Activated naive CD8-positive, alpha-beta T cell treated with anti-CD3 and anti-CD28 coated beads for 36 hours (primary cell): ENCODE measurements at regions not wholly inside any gene's neighbourhood (a gene's known extent, or its start where the extent isn't known, plus 50 kb on each side); places are given as distances from the start of the nearest gene placed in this dataset.

ENCODE experiments used
- DNase-seq: peaks from one replicate; pipeline ENCODE4 v3.0.0; 2021
- H3K27ac Mint-ChIP-seq: one replicate; pipeline ENCODE4 v1.8.0; 2022; ENCODE audit warnings: mild to moderate bottlenecking, moderate library complexity, mixed read lengths
- H3K27me3 Mint-ChIP-seq: one replicate; pipeline ENCODE4 v1.8.0; 2022; ENCODE audit warnings: mild to moderate bottlenecking, mixed read lengths
- H3K36me3 Mint-ChIP-seq: one replicate; pipeline ENCODE4 v1.8.0; 2021; ENCODE audit warnings: mild to moderate bottlenecking, mixed read lengths
- H3K4me1 Mint-ChIP-seq: one replicate; pipeline ENCODE4 v1.8.0; 2021; ENCODE audit warnings: mixed read lengths
- H3K4me3 Mint-ChIP-seq: one replicate; pipeline ENCODE4 v1.8.0; 2022; ENCODE audit warnings: mild to moderate bottlenecking, moderate library complexity, mixed read lengths
- H3K9me3 Mint-ChIP-seq: one replicate; pipeline ENCODE4 v1.8.0; 2022; ENCODE audit warnings: mixed read lengths

DNA sequence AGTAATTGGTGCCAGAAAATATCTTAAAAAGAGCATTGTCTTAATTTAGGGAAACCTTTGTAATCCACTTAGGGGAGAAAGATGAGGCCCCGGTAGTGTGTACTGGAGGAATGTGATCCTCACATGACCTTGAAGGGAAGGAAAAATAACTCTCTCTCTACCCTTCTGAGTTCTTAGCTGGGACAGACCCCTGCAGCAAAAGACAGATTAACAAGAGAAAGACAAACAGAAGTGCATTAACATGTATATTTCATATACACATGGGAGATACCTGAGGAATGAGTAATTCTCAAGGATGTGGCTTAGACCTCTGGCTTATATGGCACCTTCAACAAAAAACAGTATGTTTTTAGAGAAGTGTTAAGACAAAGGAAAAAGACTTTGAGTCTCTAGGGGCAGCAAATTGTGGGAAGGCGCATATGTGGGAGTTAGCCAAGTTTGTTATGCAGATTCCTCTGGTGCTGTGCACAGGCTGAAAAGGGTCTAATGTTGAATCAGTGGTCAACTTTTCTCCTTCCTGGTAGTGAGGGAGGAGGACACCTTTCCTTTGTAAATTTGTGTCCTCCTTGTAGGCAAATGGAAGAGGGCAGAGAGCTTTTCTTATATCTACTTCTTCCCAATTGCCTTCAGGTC, 138.8 kb downstream of the LRRC70 start:
- DNase-seq, result no peak
- H3K36me3 Mint-ChIP-seq, result no peaks in the 10 kb centered on the region
- no peaks in the 10 kb centered on the region for H3K4me1 Mint-ChIP-seq
- no peak overlapping the region for H3K27ac Mint-ChIP-seq
- H3K4me3 Mint-ChIP-seq, result no peak overlapping the region
- H3K9me3 Mint-ChIP-seq, result no peaks in the 10 kb centered on the region
- H3K27me3 Mint-ChIP-seq, result peaks cover 11% of the 10 kb centered on the region

DNA sequence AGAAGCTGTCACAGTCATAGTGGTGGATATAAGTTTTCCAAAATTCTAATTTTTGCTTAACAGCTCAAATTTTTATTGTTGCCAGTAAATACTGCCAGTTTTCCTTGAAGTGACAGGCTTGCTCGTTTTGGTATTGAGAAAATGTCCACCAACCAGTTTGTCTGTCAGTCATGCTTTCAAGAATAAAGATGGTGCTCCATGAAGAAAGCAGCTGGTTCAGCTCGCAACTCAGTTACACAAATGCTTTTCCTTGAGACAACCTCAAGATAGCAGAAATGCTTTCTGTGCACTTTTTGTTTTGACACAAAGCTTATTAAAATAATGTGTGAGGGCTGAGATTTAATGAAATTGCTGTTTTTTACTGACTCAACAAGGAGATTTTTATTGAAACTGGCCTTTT, 135.7 kb downstream of the LRRC70 start:
- DNase-seq, result no peak
- Mint-ChIP-seq H3K4me1 (no peaks in the 10 kb centered on the region), H3K36me3 (no peaks in the 10 kb centered on the region), H3K9me3 (no peaks in the 10 kb centered on the region), H3K4me3 (no peak overlapping the region), H3K27me3 (peaks cover 4% of the 10 kb centered on the region), H3K27ac (no peak overlapping the region)

- Mint-ChIP-seq H3K9me3 (peaks cover 5% of the 10 kb centered on the region), H3K36me3 (no peaks in the 10 kb centered on the region), H3K27ac (no peak overlapping the region), H3K27me3 (no peaks in the 10 kb centered on the region), H3K4me3 (no peak overlapping the region), H3K4me1 (no peaks in the 10 kb centered on the region)
- no peak for DNase-seq
Measured at GRCh38 chr5:62708481-62709325, 130.1 kb downstream of the LRRC70 start.

DNA sequence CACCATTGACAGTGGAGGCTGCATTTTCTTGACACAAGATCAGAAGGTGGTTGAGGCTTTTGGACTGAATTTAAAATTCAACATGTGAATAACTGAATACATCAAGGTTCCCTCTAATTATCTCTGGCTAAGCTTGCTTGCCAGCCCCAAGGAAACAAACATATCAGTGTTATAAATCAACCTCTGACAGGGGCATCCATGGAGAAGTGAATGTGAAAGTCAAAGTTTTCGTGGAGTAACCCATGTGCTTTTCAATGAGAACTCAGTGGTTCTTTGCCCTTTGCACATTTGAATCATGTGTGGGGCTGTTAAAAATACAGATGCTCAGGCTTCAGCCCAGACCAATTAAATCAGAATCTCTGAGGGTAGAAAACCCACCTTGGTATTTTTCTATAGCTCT, 128.9 kb downstream of the LRRC70 start:
- Mint-ChIP-seq H3K27me3 (no peaks in the 10 kb centered on the region), H3K9me3 (peaks cover 5% of the 10 kb centered on the region), H3K27ac (no peak overlapping the region), H3K4me1 (no peaks in the 10 kb centered on the region), H3K36me3 (no peaks in the 10 kb centered on the region), H3K4me3 (no peak overlapping the region)
- no peak for DNase-seq

GRCh38 chr5:62707131-62707530, 128.5 kb downstream of the LRRC70 start:
- no peaks in the 10 kb centered on the region for H3K27me3 Mint-ChIP-seq
- H3K4me1 Mint-ChIP-seq, result no peaks in the 10 kb centered on the region
- H3K4me3 Mint-ChIP-seq, result no peak overlapping the region
- no peaks in the 10 kb centered on the region for H3K36me3 Mint-ChIP-seq
- peaks cover 5% of the 10 kb centered on the region for H3K9me3 Mint-ChIP-seq
- H3K27ac Mint-ChIP-seq, result no peak overlapping the region
- no peak for DNase-seq

DNA sequence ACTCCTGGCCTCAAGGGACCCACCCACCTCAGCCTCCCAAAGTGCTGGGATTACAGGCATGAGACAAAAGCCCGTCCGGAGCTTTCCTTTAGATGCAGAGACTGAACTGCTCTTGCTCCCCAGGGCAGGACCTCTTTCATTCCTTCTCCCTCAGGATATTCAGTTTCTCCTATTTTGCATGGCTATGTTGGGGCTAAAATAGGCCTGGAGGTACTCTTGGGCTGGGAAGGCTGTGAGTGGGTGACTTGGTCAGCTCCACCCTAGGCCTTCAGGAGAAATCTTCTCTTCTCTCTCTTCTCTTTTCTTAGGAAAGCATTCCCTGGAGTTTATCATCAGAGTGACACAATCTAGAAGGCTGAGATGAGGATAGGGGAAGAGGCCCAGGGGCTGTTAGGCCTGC, 126.4 kb downstream of the LRRC70 start:
- no peak overlapping the region for H3K4me3 Mint-ChIP-seq
- H3K36me3 Mint-ChIP-seq, result no peaks in the 10 kb centered on the region
- no peaks in the 10 kb centered on the region for H3K4me1 Mint-ChIP-seq
- no peaks in the 10 kb centered on the region for H3K27me3 Mint-ChIP-seq
- H3K27ac Mint-ChIP-seq, result no peak overlapping the region
- H3K9me3 Mint-ChIP-seq, result peaks cover 5% of the 10 kb centered on the region
- no peak for DNase-seq

DNA sequence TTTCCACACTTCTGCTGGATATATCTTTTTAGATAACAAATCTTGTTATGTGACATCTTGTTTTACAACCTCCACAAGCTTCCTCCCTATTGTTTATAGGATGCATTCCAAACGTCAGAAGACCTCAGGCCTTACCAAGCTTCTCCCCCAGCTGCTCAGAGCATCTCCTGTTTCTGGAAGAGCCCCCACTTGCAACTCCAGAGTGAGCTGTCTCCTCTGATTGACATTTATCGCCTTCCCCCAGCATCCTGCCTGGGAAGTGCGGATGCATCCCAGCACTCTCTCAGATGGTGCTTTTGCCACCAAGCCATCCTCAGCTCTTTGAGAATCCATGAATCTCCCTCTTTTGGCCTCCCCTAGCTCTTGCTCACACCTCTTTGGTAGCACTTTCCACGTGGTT, 123.5 kb downstream of the LRRC70 start:
- no peak for DNase-seq
- no peaks in the 10 kb centered on the region for H3K27me3 Mint-ChIP-seq
- no peaks in the 10 kb centered on the region for H3K36me3 Mint-ChIP-seq
- no peaks in the 10 kb centered on the region for H3K9me3 Mint-ChIP-seq
- H3K27ac Mint-ChIP-seq, result no peak overlapping the region
- no peaks in the 10 kb centered on the region for H3K4me1 Mint-ChIP-seq
- no peak overlapping the region for H3K4me3 Mint-ChIP-seq

DNA sequence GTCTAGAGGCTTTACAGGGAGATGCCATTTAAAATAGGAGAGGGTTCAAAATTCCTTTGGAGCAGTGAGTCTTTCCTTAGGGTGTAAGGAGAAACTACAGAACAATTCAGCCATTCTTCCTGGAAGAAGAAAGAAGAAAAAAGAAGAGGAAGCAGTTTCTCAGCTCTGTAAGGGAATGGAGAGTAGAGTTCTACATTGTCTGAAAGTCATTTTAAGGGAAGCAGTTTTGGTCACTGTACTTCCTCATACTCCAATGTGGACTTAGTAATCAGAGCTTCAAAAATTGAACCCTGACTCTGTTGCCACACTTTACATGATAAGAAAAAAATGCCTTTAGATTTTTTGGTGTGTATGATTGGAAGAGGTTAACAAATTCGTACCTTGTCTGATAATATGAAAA, 122.4 kb downstream of the LRRC70 start:
- Mint-ChIP-seq H3K36me3 (no peaks in the 10 kb centered on the region), H3K27ac (no peak overlapping the region), H3K9me3 (no peaks in the 10 kb centered on the region)

GRCh38 chr5:62698756-62699155, 120.1 kb downstream of the LRRC70 start:
- Mint-ChIP-seq H3K27me3 (no peaks in the 10 kb centered on the region), H3K36me3 (no peaks in the 10 kb centered on the region), H3K9me3 (no peaks in the 10 kb centered on the region), H3K4me1 (no peaks in the 10 kb centered on the region), H3K4me3 (no peak overlapping the region), H3K27ac (no peak overlapping the region)
- no peak for DNase-seq

More for the DNA sequence above, 122.4 kb downstream of the LRRC70 start:
- H3K27me3 Mint-ChIP-seq, result no peaks in the 10 kb centered on the region
- H3K4me3 Mint-ChIP-seq, result no peak overlapping the region
- DNase-seq, result no peak
- no peaks in the 10 kb centered on the region for H3K4me1 Mint-ChIP-seq

DNA sequence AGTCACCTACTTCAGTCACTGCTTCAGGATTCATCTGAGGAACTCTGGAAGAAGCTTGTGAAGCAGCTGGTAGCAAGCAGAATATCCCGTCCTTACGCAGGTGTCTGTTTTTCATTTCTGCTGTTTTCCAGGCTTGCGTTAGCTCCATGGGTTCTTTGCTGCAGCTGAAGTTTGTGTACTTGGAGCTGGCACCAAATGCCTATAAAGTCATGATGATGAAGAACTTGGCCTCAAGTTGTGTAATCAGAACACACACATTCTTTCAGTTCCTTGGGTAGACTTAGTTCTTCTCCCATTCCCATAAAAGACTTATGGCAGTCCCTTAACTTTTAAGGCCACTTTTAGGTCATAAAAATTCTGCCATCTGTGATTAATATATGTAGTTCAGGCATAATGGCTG, 116.7 kb downstream of the LRRC70 start:
- Mint-ChIP-seq H3K4me3 (no peak overlapping the region), H3K27ac (no peak overlapping the region), H3K4me1 (peaks cover 4% of the 10 kb centered on the region), H3K36me3 (no peaks in the 10 kb centered on the region), H3K9me3 (no peaks in the 10 kb centered on the region), H3K27me3 (no peaks in the 10 kb centered on the region)
- DNase-seq, result no peak

DNA sequence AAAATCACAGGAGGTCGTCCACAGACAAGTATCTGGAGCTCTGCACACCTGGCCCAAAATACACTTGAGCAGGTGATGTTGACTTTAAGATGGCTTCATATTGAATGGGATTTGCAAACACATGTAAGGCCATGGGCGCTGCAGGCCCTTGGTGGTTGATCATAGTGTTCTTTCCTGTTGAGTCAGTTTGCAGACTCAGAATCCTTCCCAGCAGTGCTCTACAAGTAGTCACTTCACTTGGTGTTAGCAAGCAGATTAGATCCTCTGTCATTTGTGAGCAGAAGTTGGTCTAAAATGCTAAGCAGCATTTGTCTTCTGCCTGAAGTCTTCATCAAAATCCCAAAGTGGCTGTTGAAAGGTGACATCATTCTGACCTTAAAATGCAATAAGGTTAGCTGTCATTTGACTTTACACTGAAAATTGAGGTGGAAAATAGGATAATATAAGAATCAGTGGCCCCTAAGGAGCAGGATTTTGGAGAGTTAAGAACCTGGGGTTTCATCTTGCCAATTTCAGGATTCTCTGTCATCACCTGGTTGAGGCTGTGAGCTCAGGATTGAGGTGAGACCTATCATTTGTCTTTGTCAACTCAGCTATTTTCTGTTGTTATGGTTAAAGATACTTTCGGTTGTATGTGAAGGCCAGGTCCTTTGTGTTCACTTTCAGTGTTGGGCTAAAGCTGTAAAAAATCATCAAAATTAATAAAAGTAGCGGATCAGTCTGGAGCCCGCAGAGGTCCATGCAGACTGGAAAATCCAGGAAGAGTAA, 114.5 kb downstream of the LRRC70 start:
- H3K36me3 Mint-ChIP-seq, result no peaks in the 10 kb centered on the region
- H3K27ac Mint-ChIP-seq, result no peak overlapping the region
- no peaks in the 10 kb centered on the region for H3K9me3 Mint-ChIP-seq
- DNase-seq, result no peak
- H3K4me1 Mint-ChIP-seq, result peaks cover 9% of the 10 kb centered on the region
- no peak overlapping the region for H3K4me3 Mint-ChIP-seq
- H3K27me3 Mint-ChIP-seq, result no peaks in the 10 kb centered on the region

- Mint-ChIP-seq H3K9me3 (no peaks in the 10 kb centered on the region), H3K4me1 (peaks cover 9% of the 10 kb centered on the region), H3K36me3 (no peaks in the 10 kb centered on the region), H3K27me3 (no peaks in the 10 kb centered on the region), H3K27ac (no peak overlapping the region), H3K4me3 (no peak overlapping the region)
- DNase-seq, result no peak
Measured at GRCh38 chr5:62691946-62692345, 113.3 kb downstream of the LRRC70 start.

- H3K9me3 Mint-ChIP-seq, result no peaks in the 10 kb centered on the region
- no peaks in the 10 kb centered on the region for H3K27me3 Mint-ChIP-seq
- no peak overlapping the region for H3K27ac Mint-ChIP-seq
- peaks cover 9% of the 10 kb centered on the region for H3K4me1 Mint-ChIP-seq
- DNase-seq, result no peak
- H3K36me3 Mint-ChIP-seq, result no peaks in the 10 kb centered on the region
- H3K4me3 Mint-ChIP-seq, result no peak overlapping the region
Measured at GRCh38 chr5:62690421-62690820, 111.8 kb downstream of the LRRC70 start.

DNA sequence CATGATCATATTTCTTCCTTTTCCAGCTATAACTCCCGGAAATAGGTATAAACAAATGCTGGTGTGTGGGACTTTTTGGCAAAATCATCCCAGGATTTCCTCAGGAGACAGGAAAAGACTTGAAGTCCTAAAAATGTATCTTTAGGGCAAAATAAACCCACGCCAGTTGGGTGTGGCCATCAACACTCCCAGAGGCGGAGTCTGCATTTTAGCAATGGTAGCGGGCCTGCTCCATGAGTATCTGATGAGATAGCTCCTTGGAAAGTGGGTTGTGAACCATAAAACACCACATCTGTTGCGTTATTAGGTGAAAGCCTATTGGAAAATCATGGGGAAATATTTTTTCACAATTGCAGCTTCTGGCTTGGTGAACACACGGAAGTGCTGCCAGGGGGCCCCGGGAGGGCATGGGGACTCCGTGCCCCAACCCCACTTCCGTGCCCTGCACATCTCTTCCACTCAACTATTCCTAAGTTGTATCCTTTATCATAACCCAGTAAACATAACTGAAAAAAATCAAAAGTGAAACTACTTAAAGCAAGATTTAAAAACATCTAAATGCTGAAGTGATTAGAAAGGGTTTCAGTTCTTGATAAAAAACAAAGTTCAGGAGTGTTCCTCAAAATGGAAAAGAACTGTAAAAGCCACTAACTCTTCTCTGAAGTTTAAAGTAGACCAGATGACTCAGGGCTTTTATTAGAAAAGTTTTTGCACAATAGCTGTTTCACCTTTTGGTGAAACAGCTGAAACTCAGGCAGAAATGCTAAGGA, 111.2 kb downstream of the LRRC70 start:
- Mint-ChIP-seq H3K27me3 (no peaks in the 10 kb centered on the region), H3K9me3 (no peaks in the 10 kb centered on the region), H3K4me1 (peaks cover 9% of the 10 kb centered on the region), H3K36me3 (no peaks in the 10 kb centered on the region), H3K4me3 (no peak overlapping the region), H3K27ac (no peak overlapping the region)
- no peak for DNase-seq

- H3K4me1 Mint-ChIP-seq, result peaks cover 9% of the 10 kb centered on the region
- no peaks in the 10 kb centered on the region for H3K27me3 Mint-ChIP-seq
- no peak overlapping the region for H3K27ac Mint-ChIP-seq
- no peaks in the 10 kb centered on the region for H3K9me3 Mint-ChIP-seq
- H3K36me3 Mint-ChIP-seq, result no peaks in the 10 kb centered on the region
- H3K4me3 Mint-ChIP-seq, result no peak overlapping the region
- DNase-seq, result no peak
Measured at GRCh38 chr5:62686692-62687091, 108.1 kb downstream of the LRRC70 start.
